NCI-H2029 treated with DMSO at 0.1 percent for 48 hours (cell line): ENCODE measurements at regions not wholly inside any gene's neighbourhood (a gene's known extent, or its start where the extent isn't known, plus 50 kb on each side); places are given as distances from the start of the nearest gene placed in this dataset.
"Not testable (repeated sequence)": the region's sequence is repeated elsewhere in the genome, so short reads cannot be mapped to it uniquely, and the experiment has no call there.

Experiments
- DNase-seq: peaks from one replicate; lab custom pipeline; 2025; lab: John Stamatoyannopoulos, UW

DNA sequence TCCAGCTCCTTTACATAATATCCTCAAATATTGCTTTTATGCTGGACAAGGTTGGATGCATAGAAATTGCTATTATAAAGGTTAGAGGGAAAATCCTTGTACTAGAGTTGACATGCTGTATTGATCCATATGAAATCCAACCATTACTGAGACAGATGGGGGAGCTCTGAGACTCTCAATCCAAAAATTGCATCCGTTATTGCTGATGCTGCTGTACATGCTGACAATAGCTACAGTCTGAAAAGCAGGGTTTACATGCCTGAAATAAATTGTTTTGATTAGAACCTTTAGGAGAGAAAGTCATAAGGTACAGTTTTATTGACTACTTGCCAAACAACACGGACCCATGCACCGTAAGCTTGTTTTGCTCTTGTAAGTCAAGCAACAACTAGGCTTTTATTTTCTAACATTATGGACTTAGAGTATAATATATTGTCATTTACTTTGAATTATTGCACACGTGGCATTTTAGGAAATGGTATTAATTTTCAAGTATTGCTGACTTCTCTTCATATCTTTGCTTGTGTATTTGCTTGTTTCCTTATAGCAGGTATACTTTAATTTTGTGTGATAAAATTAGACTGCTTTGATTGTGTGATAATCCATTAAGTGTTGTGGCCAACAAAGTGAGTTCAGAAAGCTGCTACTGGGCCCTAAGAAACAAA, 1365.2 kb downstream of the STIM2 start:
- no peak for DNase-seq

DNA sequence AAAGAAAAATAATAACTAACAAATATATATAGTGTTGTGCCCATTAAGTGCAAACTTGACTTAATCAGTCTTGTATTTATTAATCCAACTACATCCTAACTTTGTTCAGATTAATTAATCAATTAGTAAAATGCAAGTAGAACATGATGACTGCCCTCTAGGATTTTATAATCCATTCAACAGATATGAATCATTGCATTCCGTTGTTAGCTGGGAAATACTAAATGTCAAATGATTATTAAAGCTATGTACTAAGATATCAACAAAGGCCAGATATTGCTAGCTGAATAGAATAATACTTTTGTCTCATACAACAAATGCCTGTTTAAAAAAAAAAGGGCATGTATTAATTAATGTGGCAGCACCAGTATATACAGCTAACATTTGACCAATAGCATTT, 1366.3 kb downstream of the STIM2 start:
- DNase-seq = no peak

GRCh38 chr4:28227764-28228163, 1367.1 kb downstream of the STIM2 start:
- DNase-seq = no peak

DNA sequence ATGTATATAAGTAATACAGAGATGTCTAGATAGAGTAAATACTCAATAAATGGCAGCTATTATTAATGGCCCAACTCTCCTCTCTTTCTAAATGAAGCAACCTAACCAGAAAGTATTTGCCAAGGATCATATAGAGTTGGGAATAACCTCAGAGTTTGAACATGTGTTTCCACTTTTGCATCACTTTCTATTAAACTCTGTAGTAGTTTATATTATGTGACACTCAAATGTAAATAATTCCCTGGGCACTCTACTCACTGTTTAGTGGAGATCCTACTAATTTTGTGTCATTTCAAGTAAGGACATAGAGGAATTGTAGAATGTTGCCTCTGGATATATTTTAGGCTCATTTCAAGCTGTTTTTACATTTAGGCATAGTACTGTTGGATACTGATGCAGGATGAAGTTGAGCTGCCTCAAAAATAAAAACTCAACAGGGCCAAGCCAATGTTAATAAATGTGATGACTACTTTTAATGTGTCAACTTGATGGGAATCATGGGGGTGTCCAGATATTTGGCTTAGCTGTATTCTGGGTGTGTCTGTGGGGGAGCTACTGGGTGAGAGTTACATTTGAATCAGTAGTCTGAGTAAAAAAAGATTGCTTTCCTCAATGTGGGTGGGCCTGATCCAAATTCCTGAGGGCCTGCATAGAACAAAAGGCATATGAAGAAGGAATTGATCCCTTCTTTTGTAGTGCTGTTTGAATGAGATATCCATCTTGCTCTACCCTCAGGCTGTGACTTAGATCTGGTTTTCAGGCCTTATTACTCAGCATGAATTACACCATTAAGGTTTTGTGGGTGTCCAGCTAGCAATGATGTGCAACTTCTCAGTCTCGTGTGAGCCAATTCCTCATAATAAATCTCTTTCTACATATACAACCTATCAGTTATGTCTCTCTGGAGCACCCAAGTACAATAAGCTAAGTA, 1368.2 kb downstream of the STIM2 start:
- no peak for DNase-seq

GRCh38 chr4:28232376-28232775, 1371.7 kb downstream of the STIM2 start:
- no peak for DNase-seq

- no peak for DNase-seq
These were observed 1372.3 kb downstream of the STIM2 start for GRCh38 chr4:28232951-28233350.

GRCh38 chr4:28233724-28234123, 1373.1 kb downstream of the STIM2 start:
- no peak for DNase-seq

GRCh38 chr4:28238876-28239275, 1378.2 kb downstream of the STIM2 start:
- DNase-seq = no peak

GRCh38 chr4:28241021-28241420, 1380.4 kb downstream of the STIM2 start:
- DNase-seq = no peak

DNA sequence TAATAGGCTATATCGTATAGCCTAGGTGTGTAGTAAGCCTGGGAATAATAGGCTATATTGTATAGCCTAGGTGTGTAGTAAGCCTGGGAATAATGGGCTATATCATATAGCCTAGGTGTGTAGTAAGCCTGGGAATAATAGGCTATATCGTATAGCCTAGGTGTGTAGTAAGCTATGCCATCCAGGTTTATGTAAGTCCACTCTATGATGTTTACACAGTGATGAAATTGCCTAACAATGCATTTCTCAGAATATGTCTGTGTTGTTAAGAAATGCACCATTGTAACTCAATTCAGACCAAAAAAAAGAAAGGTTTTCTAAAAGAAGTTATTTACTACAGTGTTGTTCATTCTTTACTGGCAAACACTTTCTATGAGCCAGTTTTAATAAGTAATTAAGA, 1387.2 kb downstream of the STIM2 start:
- no peak for DNase-seq

DNA sequence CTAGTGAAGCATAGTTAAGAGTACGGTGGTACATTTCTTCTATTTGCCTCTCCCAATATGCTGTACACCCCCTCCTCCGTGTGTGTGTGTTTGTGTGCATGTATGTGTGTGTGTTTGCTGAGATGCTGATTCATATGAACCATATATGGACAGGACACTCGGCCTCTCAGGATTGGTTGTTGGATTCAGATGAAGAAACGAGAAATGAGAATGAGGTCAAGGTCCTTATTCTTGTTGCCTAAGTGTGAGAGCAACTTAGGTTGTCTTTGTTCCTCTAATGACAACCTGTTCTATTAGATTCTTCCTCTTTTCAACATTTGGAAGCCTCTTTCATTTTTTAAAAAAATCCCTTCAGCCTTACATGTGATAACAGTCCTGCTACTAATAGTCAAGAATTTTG, 1387.6 kb downstream of the STIM2 start:
- DNase-seq = no peak

DNA sequence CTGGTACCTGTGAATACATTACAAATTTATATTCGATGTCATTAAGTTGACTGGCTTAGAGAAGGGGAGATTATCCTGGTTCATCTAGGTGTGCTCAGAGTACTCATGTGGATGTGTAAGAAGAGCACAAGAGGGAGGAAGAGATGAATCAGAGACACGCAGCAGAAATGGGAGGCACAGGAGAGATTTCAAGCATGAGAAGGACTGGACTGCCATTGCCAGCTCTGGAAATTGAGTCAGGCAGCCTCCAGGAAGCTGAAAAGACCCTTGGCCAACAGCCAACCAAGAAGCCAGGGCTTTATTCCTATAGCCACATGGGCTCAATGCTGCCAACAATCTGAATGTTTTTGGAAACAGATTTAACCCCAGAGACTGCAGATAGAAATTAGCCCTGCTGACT, 1390.0 kb downstream of the STIM2 start:
- DNase-seq = no peak

GRCh38 chr4:28251831-28252230, 1391.2 kb downstream of the STIM2 start:
- DNase-seq = no peak

GRCh38 chr4:28254003-28254402, 1393.4 kb downstream of the STIM2 start:
- no peak for DNase-seq

DNA sequence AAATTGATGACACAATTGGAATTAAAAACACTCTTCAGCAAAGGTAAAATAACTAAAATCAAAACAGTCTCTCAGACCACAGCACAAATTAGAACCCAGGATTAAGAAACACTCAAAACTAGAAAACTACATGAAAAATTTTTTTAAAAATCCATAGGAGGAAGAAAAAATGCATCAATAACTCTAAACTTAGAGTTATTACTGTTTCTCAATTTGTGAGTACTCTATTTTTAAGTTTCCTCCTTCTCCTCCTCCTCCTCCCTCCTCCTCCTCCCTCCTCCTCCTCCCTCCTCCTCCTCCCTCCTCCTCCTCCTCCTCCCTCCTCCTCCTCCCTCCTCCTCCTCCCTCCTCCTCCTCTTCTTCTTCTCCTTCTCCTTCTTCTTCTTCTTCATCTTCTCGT, 1395.7 kb downstream of the STIM2 start:
- DNase-seq = no peak

DNA sequence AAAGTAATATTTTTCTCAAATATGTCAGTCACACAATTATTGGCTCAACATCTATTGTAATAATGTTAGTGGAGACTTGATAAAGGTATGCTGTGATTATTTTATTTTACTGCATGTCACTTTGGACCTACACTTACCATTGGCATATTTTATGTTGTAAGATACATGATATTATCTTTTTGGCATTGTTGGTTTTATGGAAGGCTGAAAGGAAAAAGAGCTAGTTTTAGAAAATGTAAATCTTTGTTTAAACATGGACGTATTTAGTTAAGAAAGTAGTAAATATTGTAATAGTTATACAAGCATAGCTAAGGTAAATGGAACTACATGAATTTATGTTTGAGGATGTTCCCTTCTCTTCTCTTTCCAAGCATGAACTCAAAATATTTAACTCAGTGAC, 1399.3 kb downstream of the STIM2 start:
- no peak for DNase-seq

GRCh38 chr4:28267166-28267565, 1406.5 kb downstream of the STIM2 start:
- no peak for DNase-seq

- no peak for DNase-seq
These were observed 1408.8 kb downstream of the STIM2 start for GRCh38 chr4:28269426-28269825.

GRCh38 chr4:28277931-28278330, 1417.3 kb downstream of the STIM2 start:
- DNase-seq = no peak

GRCh38 chr4:28278676-28279075, 1418.0 kb downstream of the STIM2 start:
- no peak for DNase-seq

DNA sequence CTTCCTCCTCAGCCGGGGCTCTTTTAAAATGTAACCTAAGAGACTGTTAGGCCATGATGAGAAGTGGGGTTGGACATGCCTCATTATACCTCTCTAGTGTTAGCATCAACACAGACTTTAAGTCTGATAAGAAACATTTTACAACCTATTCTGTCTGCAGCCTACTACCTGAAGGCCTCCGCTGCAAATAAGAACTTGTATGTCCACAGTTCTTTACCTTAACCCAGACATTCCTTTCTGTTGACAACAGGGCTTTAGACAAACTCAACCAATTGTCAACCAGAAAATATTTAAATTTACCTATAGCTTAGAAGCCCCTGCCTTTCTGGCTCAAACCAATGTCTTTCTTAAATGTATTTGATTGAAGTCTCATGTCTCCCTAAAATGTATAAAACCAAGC, 1418.6 kb downstream of the STIM2 start:
- no peak for DNase-seq

- not testable (repeated sequence) for DNase-seq
These were observed 1425.6 kb downstream of the STIM2 start for GRCh38 chr4:28286266-28286665.

GRCh38 chr4:28287831-28288233, 1427.2 kb downstream of the STIM2 start:
- no peak for DNase-seq
